Body of pancreas (tissue), 4 donors: ENCODE measurements at regions not wholly inside any gene's neighbourhood (a gene's known extent, or its start where the extent isn't known, plus 50 kb on each side); places are given as distances from the start of the nearest gene placed in this dataset.

ENCODE experiments used
- CTCF ChIP-seq, 7 experiments: fragments of 450-650 bp in 4 of 7; fragments of 200-600 bp in 3 of 7; sonication (generic) in 3 of 7; IDR thresholded peaks; one replicate each; pipeline ENCODE4 v1.5.1; 2016 to 2019; ENCODE audit warnings: antibody characterized with exemption in 7 of 7
- POLR2A ChIP-seq, 3 donors: fragments of 450-650 bp; IDR thresholded peaks; one replicate each; pipeline ENCODE4 v1.6.1; 2016; ENCODE audit warnings: antibody characterized with exemption in 3 of 3, mild to moderate bottlenecking in 2 of 3

GRCh38 chr1:60937720-60938119 is 144.6 kb upstream of the NFIA start:
- TF ChIP-seq CTCF (IDR thresholded peaks at IDR 0.05): no peak
- no peak for TF ChIP-seq POLR2A (IDR thresholded peaks at IDR 0.05)
